H9 (cell line): ENCODE measurements at regions not wholly inside any gene's neighbourhood (a gene's known extent, or its start where the extent isn't known, plus 50 kb on each side); places are given as distances from the start of the nearest gene placed in this dataset.

Experiments
- DNase-seq: peaks from one replicate; pipeline ENCODE4 v3.0.0-alpha.2; 2017
- H2AFZ ChIP-seq: one replicate; pipeline ENCODE4 v1.6.1; 2013; ENCODE audit warnings: mild to moderate bottlenecking, low read length, control low read depth, moderate library complexity
- H2AK5ac ChIP-seq: 2 replicates; pipeline ENCODE4 v1.6.1; 2013; ENCODE audit warnings: low read length, control low read depth, mixed read lengths; ENCODE audit not compliant: insufficient read length
- H2BK120ac ChIP-seq: one replicate; pipeline ENCODE4 v1.6.1; 2013; ENCODE audit warnings: low read depth, mild to moderate bottlenecking, low read length, control low read depth, inconsistent platforms; ENCODE audit not compliant: poor library complexity, severe bottlenecking
- H2BK12ac ChIP-seq: 2 replicates; pipeline ENCODE4 v1.6.1; 2013; ENCODE audit warnings: low read length, control low read depth, mixed read lengths, low read depth; ENCODE audit not compliant: insufficient read length
- H2BK15ac ChIP-seq: 2 replicates; pipeline ENCODE4 v1.6.1; 2013; ENCODE audit warnings: low read depth, low read length, control low read depth
- H2BK20ac ChIP-seq: one replicate; pipeline ENCODE4 v1.6.1; 2013; ENCODE audit warnings: low read depth, mild to moderate bottlenecking, low read length, control low read depth, inconsistent platforms; ENCODE audit not compliant: poor library complexity, severe bottlenecking
- H2BK5ac ChIP-seq: 2 replicates; pipeline ENCODE4 v1.6.1; 2013; ENCODE audit warnings: low read length, control low read depth, mixed read lengths; ENCODE audit not compliant: insufficient read length
- H3K14ac ChIP-seq: 2 replicates; pipeline ENCODE4 v1.6.1; 2013; ENCODE audit warnings: low read length, control low read depth; ENCODE audit not compliant: insufficient read depth
- H3K18ac ChIP-seq: 2 replicates; pipeline ENCODE4 v1.6.1; 2013; ENCODE audit warnings: low read depth, mild to moderate bottlenecking, mixed read lengths, low read length, control low read depth; ENCODE audit not compliant: insufficient read length
- H3K23ac ChIP-seq: 2 replicates; pipeline ENCODE4 v1.6.1; 2013; ENCODE audit warnings: low read length, control low read depth, mixed read lengths, low read depth; ENCODE audit not compliant: insufficient read length
- H3K23me2 ChIP-seq: 2 replicates; pipeline ENCODE4 v1.6.1; 2013; ENCODE audit warnings: low read depth, mild to moderate bottlenecking, mixed read lengths, low read length, control low read depth; ENCODE audit not compliant: insufficient read length, poor library complexity, severe bottlenecking
- H3K27ac ChIP-seq: 2 replicates; pipeline ENCODE4 v1.5.1; 2013; ENCODE audit warnings: low read length, control low read depth, mixed read lengths, low read depth; ENCODE audit not compliant: insufficient read length
- H3K27me3 ChIP-seq: 2 replicates; pipeline ENCODE4 v1.6.1; 2013; ENCODE audit warnings: low read length, control low read depth, inconsistent platforms; ENCODE audit not compliant: insufficient read depth
- H3K4ac ChIP-seq: 2 replicates; pipeline ENCODE4 v1.6.1; 2013; ENCODE audit warnings: low read depth, mild to moderate bottlenecking, control low read depth, inconsistent platforms, low read length, moderate library complexity
- H3K4me1 ChIP-seq: 2 replicates; pipeline ENCODE4 v1.6.1; 2013; ENCODE audit warnings: low read length, control low read depth, inconsistent platforms; ENCODE audit not compliant: insufficient read depth
- H3K4me2 ChIP-seq: 2 replicates; pipeline ENCODE4 v1.6.1; 2013; ENCODE audit warnings: low read length, control low read depth, mixed read lengths; ENCODE audit not compliant: insufficient read length, insufficient read depth
- H3K56ac ChIP-seq: 2 replicates; pipeline ENCODE4 v1.6.1; 2013; ENCODE audit warnings: low read depth, mild to moderate bottlenecking, mixed read lengths, low read length, control low read depth; ENCODE audit not compliant: insufficient read length
- H3K79me1 ChIP-seq: 2 replicates; pipeline ENCODE4 v1.6.1; 2013; ENCODE audit warnings: low read depth, mild to moderate bottlenecking, moderate library complexity, low read length, control low read depth, inconsistent platforms; ENCODE audit not compliant: insufficient read depth, poor library complexity, severe bottlenecking
- H3K79me2 ChIP-seq: 2 replicates; pipeline ENCODE4 v1.6.1; 2013; ENCODE audit warnings: low read length, control low read depth, inconsistent platforms; ENCODE audit not compliant: insufficient read depth
- H3K9ac ChIP-seq: 2 replicates; pipeline ENCODE4 v1.6.1; 2013; ENCODE audit warnings: low read length, control low read depth, mixed read lengths; ENCODE audit not compliant: insufficient read length; ENCODE audit errors: extremely low read depth
- H3K9me3 ChIP-seq: one replicate; pipeline ENCODE4 v1.6.1; 2013; ENCODE audit warnings: low read depth, low read length, inconsistent platforms; ENCODE audit not compliant: control insufficient read depth
- H3T11ph ChIP-seq: one replicate; pipeline ENCODE4 v1.6.1; 2013; ENCODE audit warnings: mild to moderate bottlenecking, low read length, control low read depth, inconsistent platforms
- H4K20me1 ChIP-seq: one replicate; pipeline ENCODE4 v1.6.1; 2013; ENCODE audit not compliant: control insufficient read depth, insufficient read length, insufficient read depth
- H4K5ac ChIP-seq: 2 replicates; pipeline ENCODE4 v1.6.1; 2013; ENCODE audit warnings: low read depth, mild to moderate bottlenecking, mixed read lengths, low read length, control low read depth; ENCODE audit not compliant: insufficient read length
- H4K8ac ChIP-seq: replicated peaks from 2 replicates; pipeline ENCODE4 v1.6.1; 2013; ENCODE audit warnings: low read length, control low read depth, mixed read lengths, low read depth; ENCODE audit not compliant: insufficient read length
- H4K91ac ChIP-seq: 2 replicates; pipeline ENCODE4 v1.6.1; 2013; ENCODE audit warnings: low read depth, mild to moderate bottlenecking, moderate library complexity, mixed read lengths, low read length, control low read depth; ENCODE audit not compliant: insufficient read length
- H3K27ac Mint-ChIP-seq, 3 experiments: 2 replicates in 2 of 3; 3 replicates in 1 of 3; pipeline ENCODE4 v1.8.0; 2020 to 2021; ENCODE audit warnings: mixed read lengths in 3 of 3, mild to moderate bottlenecking in 1 of 3, moderate library complexity in 1 of 3
- H3K27me3 Mint-ChIP-seq: 2 replicates; pipeline ENCODE4 v1.8.0; 2021; ENCODE audit warnings: low read depth, mild to moderate bottlenecking, moderate library complexity, mixed read lengths
- H3K36me3 Mint-ChIP-seq, 3 experiments: 2 replicates in 2 of 3; 3 replicates in 1 of 3; pipeline ENCODE4 v1.8.0; 2020 to 2021; ENCODE audit warnings: low read depth in 3 of 3, mixed read lengths in 3 of 3; ENCODE audit not compliant: insufficient read depth in 1 of 3
- H3K4me1 Mint-ChIP-seq, 2 experiments: 2 replicates each; pipeline ENCODE4 v1.8.0; 2020; ENCODE audit warnings: mixed read lengths in 2 of 2
- H3K4me3 Mint-ChIP-seq, 2 experiments: 2 replicates in 1 of 2; 3 replicates in 1 of 2; pipeline ENCODE4 v1.8.0; 2020 to 2021; ENCODE audit warnings: mild to moderate bottlenecking in 2 of 2, mixed read lengths in 2 of 2, moderate library complexity in 1 of 2
- H3K9me3 Mint-ChIP-seq, 2 experiments: 2 replicates in 1 of 2; 3 replicates in 1 of 2; pipeline ENCODE4 v1.8.0; 2020; ENCODE audit warnings: mild to moderate bottlenecking in 2 of 2, mixed read lengths in 2 of 2, moderate library complexity in 1 of 2
- WGBS: extraction: QIAGEN DNeasy Blood & Tissue Kit; methylation state at CpG from one replicate; pipeline ENCODE4 v1.1.7; 2013; ENCODE audit warnings: missing lambda C conversion rate, low lambda C conversion rate, mixed read lengths; ENCODE audit not compliant: insufficient read length; ENCODE audit errors: extremely low coverage; 5-methylcytosine and 5-hydroxymethylcytosine counted together
- TF ChIP-seq, protein P1 (sequence below): fragments of 200-600 bp; sonication (generic); conservative IDR thresholded peaks from 3 replicates; pipeline ENCODE4 v1.8.0; 2021; ENCODE audit warnings: antibody characterized with exemption, mild to moderate bottlenecking

DNA sequence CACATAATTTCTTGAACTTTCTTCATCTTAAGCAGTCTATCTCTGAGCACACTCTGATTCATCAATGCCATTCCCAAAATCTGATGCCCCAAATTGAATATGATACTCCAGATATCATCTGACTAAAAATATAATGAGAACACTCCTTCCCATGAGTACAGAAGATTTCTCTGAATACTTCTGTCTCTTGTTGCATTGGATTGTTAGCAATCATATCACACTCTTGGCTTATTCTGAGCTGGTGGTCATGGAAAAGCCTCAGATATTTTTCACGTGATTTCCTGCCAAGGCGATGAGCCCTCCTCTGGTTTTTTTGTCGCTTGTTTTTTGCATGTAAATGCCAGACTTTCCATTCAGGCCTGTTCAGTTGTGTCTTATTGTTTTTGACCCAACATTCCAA is 87.2 kb downstream of the NOG start:
- no peak overlapping the region for H2BK12ac ChIP-seq
- no peaks in the 10 kb centered on the region for H3K36me3 Mint-ChIP-seq
- no peaks in the 10 kb centered on the region for H4K20me1 ChIP-seq
- H4K8ac ChIP-seq, result no peak overlapping the region
- TF ChIP-seq, protein P1, sequence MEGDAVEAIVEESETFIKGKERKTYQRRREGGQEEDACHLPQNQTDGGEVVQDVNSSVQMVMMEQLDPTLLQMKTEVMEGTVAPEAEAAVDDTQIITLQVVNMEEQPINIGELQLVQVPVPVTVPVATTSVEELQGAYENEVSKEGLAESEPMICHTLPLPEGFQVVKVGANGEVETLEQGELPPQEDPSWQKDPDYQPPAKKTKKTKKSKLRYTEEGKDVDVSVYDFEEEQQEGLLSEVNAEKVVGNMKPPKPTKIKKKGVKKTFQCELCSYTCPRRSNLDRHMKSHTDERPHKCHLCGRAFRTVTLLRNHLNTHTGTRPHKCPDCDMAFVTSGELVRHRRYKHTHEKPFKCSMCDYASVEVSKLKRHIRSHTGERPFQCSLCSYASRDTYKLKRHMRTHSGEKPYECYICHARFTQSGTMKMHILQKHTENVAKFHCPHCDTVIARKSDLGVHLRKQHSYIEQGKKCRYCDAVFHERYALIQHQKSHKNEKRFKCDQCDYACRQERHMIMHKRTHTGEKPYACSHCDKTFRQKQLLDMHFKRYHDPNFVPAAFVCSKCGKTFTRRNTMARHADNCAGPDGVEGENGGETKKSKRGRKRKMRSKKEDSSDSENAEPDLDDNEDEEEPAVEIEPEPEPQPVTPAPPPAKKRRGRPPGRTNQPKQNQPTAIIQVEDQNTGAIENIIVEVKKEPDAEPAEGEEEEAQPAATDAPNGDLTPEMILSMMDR, result no peak
- H2BK15ac ChIP-seq, result no peak overlapping the region
- H3K18ac ChIP-seq, result no peak overlapping the region
- no peaks in the 10 kb centered on the region; the same call in none of the 2 replicates for H3K27me3 Mint-ChIP-seq
- peaks cover 5% of the 10 kb centered on the region for H3K23me2 ChIP-seq
- H2AK5ac ChIP-seq, result no peak overlapping the region
- no peak overlapping the region for H2BK5ac ChIP-seq
- no peak overlapping the region for H3K27ac ChIP-seq
- no peak overlapping the region for H3K4me3 Mint-ChIP-seq
- no peak overlapping the region for H2AFZ ChIP-seq
- H3K9me3 Mint-ChIP-seq, result no peaks in the 10 kb centered on the region; a peak in 1 of 5 replicates
- no peak overlapping the region for H3K56ac ChIP-seq
- H3K4me1 ChIP-seq, result no peaks in the 10 kb centered on the region; the same call in 1 of the 2 replicates
- peaks cover 10% of the 10 kb centered on the region; the same call in 1 of the 2 replicates for H3K27me3 ChIP-seq
- no peaks in the 10 kb centered on the region for H3K79me2 ChIP-seq
- H2BK20ac ChIP-seq, result no peak overlapping the region
- DNase-seq, result no peak
- no peak overlapping the region for H4K91ac ChIP-seq
- H3K9ac ChIP-seq, result no peak overlapping the region
- H3K4me2 ChIP-seq, result no peak overlapping the region
- H3K4me1 Mint-ChIP-seq, result peaks cover 5 to 6% of the 10 kb centered on the region in 2 experiments; a peak in 2 of 4 replicates
- no peak overlapping the region for H2BK120ac ChIP-seq
- no peak overlapping the region for H3K23ac ChIP-seq
- H3T11ph ChIP-seq, result no peak overlapping the region
- no peaks in the 10 kb centered on the region for H3K79me1 ChIP-seq
- no CpG with 5 or more reads among the region's 3 CpGs for WGBS
- H3K14ac ChIP-seq, result no peak overlapping the region
- no peaks in the 10 kb centered on the region for H3K9me3 ChIP-seq
- no peak overlapping the region for H4K5ac ChIP-seq
- no peak overlapping the region for H3K27ac Mint-ChIP-seq
- no peak overlapping the region for H3K4ac ChIP-seq
